GM21390 (cell line): ENCODE measurements at regions not wholly inside any gene's neighbourhood (a gene's known extent, or its start where the extent isn't known, plus 50 kb on each side); places are given as distances from the start of the nearest gene placed in this dataset.
"Not testable (repeated sequence)": the region's sequence is repeated elsewhere in the genome, so short reads cannot be mapped to it uniquely, and the experiment has no call there.

Experiments used
- ATAC-seq: cut with Tn5 transposase; IDR thresholded peaks from one replicate; pipeline ENCODE4 v1.9.1; 2021; ENCODE audit not compliant: unreplicated experiment

DNA sequence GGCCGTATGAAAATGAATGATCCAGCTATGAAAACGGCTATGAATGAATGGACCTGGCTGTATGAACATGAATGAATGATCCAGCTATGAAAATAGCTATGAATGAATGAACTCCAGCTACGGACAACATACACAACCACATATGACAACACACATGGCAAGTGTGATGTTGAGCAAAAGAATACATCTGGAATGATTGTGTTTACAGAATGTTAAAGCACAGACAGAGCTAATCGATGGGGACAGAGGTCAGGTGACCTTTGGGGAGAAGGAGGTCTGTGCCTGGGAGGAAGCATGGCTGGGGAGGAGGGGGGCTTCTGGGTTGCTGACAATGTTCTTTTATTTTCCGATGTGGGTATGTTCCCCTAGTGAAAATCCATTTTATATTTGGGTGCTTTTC is 174.0 kb upstream of the WSCD1 start:
- ATAC-seq = no peak

DNA sequence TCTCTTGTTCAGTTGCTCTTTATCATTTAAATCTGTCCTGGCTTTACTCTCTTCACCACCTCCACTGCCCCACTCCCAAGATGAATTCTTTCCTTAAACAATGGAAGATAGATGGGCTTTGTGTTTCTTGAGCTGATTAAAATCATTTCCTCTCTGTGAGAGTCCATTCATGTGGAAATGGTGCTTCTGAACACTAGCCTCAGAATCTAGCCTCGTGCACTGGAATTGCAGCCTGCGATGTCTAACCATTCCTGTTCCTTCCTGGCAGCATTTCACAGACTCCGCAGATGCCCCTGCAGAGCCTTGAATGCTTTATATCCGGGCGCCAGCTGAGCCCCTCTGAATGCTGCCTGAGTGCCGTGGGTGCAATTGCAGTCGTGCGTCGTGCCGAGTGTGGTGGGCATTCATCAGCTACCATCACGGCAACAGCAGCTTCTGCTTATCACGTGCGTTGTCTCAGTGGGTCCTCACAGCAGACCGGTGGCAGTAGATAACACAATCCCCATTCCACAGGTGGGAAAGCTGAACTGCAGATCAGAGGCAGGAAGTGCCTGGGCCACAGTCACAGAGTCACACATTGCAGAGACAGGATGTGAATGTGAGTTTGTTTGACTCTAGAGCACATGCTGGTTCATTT is 172.8 kb upstream of the WSCD1 start:
- no peak for ATAC-seq

DNA sequence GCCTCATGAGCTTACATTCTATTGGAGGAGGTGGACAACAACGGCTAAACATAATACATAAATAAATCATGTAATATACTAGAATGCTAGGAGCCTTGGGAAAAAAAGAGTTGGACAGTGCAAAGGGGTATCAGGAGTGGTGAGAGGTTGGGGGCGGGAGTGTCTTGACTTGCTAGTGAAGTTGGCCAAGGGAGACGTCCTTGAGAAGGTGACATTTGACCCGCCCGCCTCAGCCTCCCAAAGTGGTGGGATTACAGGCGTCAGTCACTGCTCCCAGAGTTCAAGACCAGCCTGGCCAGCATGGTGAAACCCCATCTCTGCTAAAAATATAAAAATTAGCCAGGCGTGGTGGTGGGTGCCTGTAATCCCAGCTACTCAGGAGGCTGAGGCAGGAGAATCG is 172.2 kb upstream of the WSCD1 start:
- not testable (repeated sequence) for ATAC-seq

DNA sequence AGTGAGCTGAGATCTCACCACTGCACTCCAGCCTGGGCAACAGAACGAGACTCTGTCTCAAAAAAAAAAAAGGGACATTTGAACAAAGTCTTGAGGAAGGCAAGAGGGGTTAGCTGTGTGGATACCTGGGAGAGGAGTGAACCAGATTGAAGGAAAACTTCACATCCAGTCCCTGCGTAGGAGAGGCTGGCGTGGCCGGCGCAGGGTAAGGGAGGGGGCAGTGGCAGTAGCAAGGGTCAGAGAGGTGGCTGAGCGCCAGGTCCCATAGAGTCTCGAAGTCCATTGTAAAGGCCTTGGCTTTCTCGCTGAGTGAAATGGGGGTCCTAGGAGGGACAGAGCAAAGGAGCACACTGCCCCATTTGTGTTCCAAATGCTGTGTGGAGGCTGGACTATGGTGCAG is 171.8 kb upstream of the WSCD1 start:
- no peak for ATAC-seq

DNA sequence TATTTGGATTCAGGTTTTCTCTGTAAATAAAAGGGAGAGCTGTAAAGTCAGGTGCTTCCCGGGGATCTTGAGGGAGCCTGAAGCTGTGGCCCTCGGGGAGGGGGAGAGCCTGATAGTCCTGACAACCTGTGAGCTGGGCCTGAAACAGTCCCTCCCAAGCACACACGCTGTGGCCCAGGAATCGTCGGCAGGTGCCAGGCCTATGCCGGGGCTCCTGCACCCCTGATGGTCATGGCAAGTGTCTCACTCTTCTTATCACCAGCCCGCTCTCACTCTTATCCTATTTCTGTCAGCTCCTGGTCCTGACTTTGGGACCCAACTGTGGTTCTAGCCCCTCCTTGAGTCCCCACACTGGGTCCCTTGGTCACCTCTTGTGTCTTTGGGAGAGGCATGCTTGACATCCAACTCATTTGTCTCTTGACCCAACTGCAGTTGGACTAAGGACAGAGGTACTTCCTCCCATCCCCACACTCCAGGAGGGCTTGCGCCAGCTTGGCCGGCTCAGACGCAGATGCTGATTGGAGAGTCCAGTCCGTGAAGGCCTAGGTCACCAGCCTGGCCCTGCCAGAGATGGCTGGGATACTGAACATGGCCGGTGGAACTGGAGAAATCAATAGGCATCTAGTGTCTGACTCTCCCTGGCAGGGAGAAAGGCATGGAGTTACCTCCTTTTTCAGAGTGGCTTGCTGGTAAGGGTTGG is 170.5 kb upstream of the WSCD1 start:
- ATAC-seq = no peak

DNA sequence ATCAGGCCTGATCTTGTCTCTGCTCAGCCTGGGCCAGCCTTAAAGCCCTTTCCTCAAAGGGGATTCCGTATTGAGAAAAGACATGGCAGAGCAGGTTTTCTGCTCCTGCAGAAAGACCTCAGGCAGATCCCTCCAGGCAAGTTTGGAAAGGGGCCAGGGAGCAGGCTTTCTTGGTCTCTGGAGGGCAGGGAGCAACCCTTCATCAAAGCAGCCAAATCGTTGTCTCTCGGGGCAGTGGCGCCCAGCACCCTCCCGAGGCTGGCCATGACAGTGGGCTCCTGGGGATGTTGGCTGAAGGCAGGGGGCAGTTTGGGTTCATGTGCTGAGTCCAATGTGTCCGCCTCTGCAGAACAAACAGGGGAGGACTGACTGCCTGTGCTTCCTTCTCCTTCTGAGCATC is 168.4 kb upstream of the WSCD1 start:
- ATAC-seq = no peak

DNA sequence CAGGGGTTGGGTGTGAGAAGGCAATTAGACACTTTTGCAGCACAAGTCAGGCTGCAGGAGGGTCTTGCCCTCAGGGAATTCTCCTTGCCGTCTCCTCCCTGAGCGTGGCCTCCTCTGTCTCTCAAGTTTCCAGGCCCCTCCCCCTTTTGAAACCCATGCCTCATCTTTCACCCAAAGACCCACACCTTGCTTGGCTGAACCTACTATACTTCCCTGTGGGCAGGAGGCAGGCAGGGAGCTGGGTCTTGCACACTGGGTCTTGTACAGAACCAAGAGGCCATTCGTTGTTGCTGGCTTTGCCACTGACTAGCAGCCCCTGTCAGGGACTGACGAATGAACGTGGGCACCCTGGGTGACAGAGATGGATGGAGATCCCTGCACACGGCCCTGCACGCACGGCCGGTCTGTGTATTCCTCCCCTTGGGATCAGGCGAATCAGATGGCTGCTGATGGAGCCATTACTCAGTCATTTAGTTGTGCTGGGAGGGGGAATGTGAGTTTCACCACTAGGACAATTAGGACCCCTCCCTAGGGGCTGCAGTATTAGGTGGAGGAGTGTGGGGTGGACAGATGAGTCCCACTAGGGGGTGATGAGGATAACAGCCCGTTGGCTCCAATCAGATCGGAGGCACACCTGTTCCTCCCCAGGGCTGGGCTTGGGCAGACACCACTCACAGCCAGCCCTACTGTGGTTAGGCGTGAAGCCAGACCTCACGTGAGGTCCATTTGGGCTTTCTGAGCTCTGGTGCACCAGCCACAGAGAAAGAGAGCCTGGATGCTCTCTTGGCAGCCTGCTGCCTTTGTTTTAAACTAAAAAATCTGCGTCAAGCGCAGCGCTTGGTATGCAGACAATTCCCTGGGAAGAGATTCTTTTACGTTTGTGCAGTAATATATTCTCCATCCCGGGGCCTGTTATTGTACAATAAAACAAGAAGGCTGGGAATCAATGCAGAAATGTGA is 167.7 kb upstream of the WSCD1 start:
- ATAC-seq = no peak

DNA sequence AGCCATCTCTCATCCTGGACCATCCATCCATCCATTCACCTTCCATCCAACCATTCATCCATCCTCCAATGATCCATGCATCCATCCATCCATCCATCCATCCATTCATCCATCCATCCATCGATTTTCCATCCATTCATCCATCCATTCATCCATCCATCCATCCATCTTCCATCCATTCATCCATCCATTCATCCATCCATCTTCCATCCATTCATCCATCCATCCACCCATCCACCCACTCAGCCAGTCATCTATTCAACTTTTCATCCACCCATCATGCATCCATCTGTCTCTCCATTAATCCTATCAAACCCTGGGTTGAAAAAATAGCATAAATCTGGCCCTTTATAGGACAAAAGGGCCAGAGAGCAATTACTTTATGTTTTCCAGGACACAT is 158.3 kb upstream of the WSCD1 start:
- ATAC-seq = no peak

DNA sequence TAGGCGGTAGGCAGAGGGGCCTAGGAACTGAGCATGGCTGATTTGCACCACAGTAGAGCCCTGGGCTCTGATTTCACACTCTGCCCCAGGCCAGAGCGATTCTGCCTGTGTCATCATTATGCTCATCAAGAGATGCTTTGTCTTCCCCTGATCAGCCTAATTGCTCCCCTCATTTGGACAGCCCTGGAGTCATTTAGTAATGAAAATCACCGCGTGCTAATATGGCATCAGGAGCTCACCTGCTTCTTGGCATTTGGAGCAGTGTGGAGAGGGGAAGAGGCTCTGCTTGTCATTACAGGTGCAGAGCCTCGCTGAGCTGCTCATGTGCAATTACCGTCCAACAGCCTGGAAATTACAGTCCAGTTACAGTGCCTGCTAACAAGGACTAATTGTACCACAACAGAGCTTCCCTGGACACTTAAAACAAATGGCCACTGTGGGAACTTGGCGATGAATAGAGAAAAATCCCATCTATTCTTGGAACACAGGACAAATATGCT is 157.1 kb upstream of the WSCD1 start:
- no peak for ATAC-seq

DNA sequence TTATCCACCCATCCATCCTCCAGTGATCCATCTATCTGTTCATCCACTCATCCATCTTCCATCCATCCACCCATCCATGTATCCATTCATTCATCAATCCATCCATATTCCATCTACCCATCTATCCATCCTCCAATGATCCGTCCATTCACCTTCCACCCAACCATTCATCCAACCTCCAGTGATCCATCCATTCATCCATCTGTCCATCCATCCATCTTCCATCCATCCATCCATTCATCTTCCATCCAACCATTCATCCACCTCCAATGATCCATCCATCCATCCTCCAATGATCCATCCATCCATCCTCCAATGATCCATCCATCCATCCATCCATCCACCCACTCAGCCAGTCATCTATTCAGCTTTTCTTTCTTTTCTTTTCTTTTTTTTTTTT is 156.5 kb upstream of the WSCD1 start:
- ATAC-seq = no peak

DNA sequence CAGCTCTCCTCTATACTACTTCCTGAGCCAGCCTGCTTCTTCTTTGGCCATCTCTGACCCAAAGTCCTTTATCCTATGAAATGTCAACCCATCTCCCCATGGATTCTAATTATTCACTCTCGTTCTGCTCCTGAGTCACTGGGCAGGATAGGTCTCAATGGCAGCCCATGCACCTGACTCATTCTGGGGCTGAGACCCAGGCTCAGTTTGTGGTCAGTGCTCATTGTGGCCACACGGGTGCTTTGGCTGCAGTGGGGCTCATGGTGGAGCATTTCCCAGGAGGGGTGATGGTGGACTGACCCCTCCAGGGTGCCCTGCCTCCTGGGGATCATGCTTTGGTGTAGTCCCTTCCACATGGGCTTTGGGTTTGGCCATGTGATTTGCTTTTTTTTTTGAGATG is 154.8 kb upstream of the WSCD1 start:
- ATAC-seq = no peak

DNA sequence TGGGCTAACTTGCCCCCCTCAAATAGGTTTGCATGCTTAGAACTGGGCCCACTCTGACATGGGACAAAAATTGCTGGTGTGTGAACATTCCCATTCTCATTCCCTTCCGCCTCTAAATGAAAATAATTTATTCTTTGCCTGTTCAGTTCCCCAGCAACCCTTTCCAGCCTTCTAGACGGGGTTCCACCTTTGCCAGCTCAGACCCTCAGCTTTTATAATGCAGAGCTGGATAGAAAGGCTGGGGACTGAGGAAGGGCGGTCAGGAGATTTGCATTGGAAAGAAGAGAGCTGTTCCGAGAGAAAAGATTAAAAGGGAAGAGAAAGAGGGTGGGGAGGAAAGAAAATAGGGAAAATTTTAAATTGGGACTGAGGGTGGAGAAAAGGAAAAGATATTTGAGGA is 151.1 kb upstream of the WSCD1 start:
- no peak for ATAC-seq

DNA sequence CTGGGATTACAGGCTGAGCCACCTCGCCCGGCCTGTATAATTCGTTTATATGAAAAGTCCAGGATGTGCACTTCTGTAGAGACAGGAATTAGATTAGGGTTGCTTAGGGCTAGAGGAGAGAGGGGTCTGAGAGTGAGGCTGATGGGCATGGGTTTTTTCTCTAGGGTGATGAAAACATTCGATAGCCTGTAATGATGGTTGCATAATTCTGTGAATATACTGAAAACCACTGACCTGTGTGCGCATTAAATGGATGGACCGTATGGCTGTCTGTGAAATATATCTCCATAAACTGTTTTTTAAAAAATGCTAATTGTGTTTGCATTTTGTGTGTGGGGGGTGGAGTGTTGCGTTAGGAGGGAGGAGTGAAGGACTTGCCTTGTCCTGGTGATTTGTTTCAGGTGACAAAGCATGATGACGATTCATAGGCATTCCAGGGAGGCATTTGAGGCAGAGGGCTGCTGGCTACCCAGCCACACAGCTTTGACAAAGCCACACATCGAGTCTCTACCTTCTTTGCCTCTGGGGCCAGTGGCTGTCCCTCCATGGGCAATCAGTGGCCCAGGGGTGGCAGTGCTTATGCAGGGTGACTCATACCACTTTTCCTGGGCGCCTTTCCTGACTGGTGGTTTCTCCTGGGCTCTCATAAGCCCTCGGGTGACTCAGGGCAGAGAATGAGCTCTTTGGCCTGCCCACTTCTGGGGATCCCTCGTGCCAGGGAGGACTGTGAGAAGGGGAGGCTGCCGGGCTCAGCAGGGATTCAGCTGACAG is 148.5 kb upstream of the WSCD1 start:
- ATAC-seq = no peak

DNA sequence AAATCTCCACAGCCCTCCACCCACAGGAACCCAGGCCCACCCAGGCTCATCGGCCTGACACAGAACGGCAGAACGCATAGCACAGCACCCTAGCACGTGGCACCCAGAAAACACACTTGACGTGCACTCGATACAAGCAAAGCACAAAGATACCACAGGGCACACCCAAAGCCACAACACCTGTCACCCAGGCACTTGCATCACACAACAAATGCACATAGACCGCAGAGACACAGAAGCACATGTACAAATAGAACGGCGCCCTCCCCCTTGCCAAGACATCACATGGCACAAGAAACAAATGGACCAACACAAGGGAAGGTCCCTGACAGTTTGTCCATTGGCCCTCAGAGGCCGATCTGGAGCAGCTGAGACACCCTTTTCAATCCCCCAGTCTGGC is 147.7 kb upstream of the WSCD1 start:
- no peak for ATAC-seq

DNA sequence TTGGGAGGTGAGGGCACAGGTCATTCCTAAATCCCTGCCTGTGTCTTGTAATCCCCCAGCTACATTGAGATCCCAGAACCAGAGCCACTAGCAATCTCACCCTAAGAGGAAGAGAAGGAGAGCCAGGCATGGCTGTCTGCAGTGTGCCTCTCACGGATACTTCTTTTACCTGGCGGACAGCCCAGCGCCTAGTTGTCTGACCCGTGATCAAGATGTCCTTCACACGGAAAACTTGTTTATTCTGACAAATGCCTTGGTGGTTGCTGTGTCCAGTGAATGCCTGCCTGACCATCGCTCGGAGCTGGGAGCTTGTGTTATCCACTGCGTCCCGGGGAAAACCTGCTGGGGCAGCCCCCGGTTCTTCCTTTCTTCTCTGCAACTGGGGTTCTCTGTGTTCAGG is 140.5 kb upstream of the WSCD1 start:
- ATAC-seq = no peak

DNA sequence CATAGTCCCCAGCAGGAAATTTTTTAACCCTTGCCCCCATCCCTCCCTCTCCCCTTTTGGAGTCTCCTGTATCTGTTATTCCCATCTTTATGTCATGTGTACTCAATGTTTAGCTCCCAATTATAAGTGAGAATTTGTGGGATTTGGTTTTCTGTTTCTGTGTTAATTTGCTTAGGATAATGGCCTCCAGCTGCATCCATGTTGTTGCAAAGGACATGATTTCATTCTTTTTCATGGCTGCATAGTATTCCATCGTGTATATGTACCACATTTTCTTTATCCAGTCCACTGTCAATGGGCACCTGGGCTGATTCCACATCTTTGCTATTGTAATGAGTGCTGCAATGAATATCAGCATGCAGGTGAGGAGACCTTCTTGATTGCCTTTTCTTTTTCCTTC is 139.6 kb upstream of the WSCD1 start:
- ATAC-seq = not testable (repeated sequence)

DNA sequence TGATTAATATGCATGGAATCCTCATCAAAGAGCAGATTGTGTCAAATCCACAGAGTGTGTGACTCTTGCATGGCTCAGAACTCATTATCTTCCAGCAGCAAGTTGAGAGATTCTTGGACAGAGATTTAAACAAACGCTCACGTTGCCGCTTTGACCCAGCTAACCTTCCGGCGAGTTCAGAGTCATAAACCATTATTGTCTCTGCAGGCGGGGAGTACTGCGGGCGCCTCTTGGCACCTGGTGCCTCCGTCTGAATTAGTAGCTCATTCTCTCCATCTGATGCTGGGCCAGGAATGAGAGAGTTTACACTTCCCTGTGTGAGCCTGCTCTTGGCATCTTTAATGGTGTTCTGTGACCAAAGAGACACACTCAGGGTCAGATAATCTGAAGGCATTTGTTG is 138.6 kb upstream of the WSCD1 start:
- no peak for ATAC-seq

DNA sequence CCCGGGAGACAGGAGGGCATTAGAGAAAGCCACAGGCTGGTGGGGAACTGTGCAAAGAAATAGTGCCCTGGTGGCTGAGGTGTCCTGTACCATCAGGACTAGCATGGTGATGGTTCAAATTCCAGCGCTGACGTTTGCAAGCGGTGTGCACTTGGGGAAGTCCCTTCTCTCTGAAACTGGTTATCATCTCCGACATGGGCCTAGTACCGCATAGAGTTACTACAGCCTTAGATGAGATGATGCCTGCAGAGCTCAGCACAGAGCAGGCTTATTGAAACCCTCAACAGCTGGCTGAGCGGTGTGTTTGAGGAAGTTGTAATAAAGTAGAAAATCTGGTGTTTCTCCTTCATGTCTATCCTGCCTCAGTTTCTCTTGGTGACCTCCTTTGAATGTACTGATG is 136.7 kb upstream of the WSCD1 start:
- ATAC-seq = no peak

DNA sequence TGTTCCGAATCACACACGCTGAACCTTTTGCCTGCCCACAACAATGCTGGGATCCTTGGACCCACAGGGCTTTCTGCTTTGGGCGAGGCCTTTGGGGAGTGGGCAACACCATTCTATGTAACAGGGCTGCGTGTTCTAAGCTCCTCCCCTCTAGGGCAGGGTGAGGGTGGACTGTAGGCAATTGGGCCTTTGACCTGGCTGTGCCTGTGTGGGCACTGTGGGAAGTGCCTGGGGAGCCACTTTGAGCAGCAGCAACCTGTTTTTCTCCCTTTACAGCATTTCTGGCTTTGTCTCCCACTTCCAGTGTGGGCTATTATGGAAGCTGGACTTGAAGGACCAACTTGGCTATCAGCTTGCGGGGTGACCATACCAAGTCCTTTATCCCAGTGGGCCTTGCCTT is 128.9 kb upstream of the WSCD1 start:
- ATAC-seq = no peak

DNA sequence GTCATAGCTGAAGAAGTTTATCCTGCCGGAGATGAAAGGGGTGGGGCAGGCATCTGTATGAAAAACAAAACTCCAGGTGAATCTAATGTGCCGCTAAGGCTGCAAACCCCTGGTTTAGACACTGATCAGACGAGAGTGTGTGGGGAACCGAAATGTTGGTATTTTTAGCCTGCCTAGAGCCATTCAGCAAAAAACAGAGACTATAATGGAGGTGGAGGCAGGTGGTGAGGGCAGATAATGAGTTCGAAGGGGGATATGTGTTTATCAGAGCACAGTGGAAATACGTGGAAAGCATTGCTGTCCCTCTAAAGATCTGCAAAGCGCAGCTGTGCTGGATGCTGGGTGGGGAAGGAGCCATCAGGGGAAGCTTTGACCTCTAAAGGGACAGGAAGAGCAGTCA is 127.5 kb upstream of the WSCD1 start:
- ATAC-seq = no peak

DNA sequence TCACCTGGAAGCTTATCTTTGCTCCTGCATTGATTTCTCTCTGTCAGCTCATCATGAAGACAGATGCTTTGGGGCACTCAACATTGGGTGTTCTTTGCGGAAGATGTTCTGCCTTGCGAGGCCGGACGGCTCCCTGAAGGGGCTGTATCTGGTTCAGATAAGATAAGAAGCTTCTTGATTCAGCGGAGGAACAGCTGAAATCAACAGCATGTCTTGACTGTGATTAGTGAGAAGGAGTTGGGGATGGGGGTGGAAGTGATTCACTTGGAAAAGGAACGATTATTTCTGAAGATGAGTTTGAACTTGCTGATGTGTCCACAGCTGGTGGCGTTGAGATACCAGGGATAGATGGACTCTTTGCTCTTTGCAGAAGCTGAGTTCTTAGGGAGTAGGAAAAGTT is 126.9 kb upstream of the WSCD1 start:
- ATAC-seq = no peak
